ENCODE measurements at regions not wholly inside any gene's neighbourhood (a gene's known extent, or its start where the extent isn't known, plus 50 kb on each side); places are given as distances from the start of the nearest gene placed in this dataset.

DNA sequence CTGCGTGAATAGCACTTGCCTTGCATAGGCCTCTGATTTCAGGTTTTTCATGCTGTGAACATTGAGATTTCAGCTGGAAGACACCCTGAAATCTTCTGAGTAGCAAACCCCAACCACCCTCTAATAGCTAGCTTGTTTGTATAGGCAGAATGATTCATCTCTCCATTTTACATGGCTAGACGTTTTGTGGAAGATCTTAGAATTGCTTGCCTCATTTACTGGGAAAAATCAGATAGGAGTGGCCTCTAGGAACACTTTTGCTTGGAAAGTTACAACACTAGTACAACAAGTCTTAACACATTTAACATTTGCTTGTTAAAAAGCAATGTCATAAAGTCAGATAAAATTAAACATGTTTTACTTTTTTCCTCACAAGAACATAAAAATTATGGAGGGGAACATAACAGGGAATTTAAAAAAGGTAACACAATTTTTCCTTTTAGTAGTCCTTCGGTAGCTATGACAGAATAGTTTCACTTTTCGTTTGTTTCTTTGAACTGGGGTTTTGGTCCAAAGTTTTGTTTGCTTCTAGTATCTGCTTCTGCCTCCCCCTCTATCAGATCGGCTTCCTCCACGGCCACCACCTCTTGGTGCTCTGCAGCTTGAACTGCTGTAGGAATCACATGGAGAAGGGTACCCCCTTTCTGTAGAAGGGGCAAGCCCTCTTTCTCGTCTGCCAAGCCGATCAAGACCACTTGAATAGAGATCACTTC lies 102.2 kb upstream of the PTCHD4 start:
- H3K4me3 ChIP-seq (ENCODE audit: insufficient read depth, low read length, poor library complexity, severe bottlenecking) = no peak overlapping the region
- no peaks in the 10 kb centered on the region for H4K20me1 ChIP-seq (ENCODE audit: low read depth, low read length)
- no peak overlapping the region for H3K27ac ChIP-seq (ENCODE audit: low read depth, low read length)
- H3K9me3 ChIP-seq (ENCODE audit: insufficient read depth, low read length) = no peaks in the 10 kb centered on the region
- no peak overlapping the region for H3K4me2 ChIP-seq (ENCODE audit: low read depth, low read length, poor library complexity, severe bottlenecking)
- H3F3A ChIP-seq (ENCODE audit: insufficient read depth) = no peaks in the 10 kb centered on the region
- no peak overlapping the region for H2AFZ ChIP-seq (ENCODE audit: low read depth, low read length, severe bottlenecking)
- no peaks in the 10 kb centered on the region for H3K36me3 ChIP-seq (ENCODE audit: low read length)
- no peak overlapping the region for H3K9ac ChIP-seq (ENCODE audit: low read length)
- no peak for TF ChIP-seq EZH2phosphoT487 (conservative IDR thresholded peaks at IDR 0.05; ENCODE audit: low read length)
- TF ChIP-seq, protein P1, sequence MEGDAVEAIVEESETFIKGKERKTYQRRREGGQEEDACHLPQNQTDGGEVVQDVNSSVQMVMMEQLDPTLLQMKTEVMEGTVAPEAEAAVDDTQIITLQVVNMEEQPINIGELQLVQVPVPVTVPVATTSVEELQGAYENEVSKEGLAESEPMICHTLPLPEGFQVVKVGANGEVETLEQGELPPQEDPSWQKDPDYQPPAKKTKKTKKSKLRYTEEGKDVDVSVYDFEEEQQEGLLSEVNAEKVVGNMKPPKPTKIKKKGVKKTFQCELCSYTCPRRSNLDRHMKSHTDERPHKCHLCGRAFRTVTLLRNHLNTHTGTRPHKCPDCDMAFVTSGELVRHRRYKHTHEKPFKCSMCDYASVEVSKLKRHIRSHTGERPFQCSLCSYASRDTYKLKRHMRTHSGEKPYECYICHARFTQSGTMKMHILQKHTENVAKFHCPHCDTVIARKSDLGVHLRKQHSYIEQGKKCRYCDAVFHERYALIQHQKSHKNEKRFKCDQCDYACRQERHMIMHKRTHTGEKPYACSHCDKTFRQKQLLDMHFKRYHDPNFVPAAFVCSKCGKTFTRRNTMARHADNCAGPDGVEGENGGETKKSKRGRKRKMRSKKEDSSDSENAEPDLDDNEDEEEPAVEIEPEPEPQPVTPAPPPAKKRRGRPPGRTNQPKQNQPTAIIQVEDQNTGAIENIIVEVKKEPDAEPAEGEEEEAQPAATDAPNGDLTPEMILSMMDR (IDR thresholded peaks at IDR 0.05; ENCODE audit: insufficient read depth, low read length, poor library complexity, severe bottlenecking) = no peak
- H3K27me3 ChIP-seq (ENCODE audit: low read length) = no peaks in the 10 kb centered on the region
- H3K9me2 ChIP-seq (replicated peaks; ENCODE audit: insufficient read depth, low read length) = no peaks in the 10 kb centered on the region
- H3K79me2 ChIP-seq (ENCODE audit: insufficient read depth, low read length) = no peaks in the 10 kb centered on the region

DNA sequence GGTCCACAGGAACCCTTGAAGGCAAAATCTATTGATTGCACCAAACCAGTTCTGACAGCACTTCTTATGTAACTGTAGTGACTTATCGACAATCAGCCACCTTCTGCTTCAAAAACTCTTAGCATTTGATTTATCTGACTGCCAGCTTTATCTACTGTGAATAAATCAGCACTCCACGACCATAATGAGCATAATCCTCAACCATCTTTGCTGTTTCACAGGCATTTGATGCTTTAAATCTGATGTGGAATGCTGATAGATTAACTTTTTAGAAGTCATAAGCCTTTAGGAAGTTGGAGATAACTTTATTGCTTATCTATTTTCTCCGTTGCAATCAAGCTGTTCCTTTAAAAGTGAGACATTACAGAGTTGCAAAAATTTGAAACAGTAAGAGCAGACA lies 101.5 kb upstream of the PTCHD4 start:
- TF ChIP-seq, protein P1 (IDR thresholded peaks at IDR 0.05; ENCODE audit: insufficient read depth, low read length, poor library complexity, severe bottlenecking) = no peak
- TF ChIP-seq EZH2phosphoT487 (conservative IDR thresholded peaks at IDR 0.05; ENCODE audit: low read length) = no peak
- Histone ChIP-seq H2AFZ (ENCODE audit: low read depth, low read length, severe bottlenecking) (no peak overlapping the region), H3K9me2 (replicated peaks; ENCODE audit: insufficient read depth, low read length) (no peaks in the 10 kb centered on the region), H3K4me3 (ENCODE audit: insufficient read depth, low read length, poor library complexity, severe bottlenecking) (no peak overlapping the region), H3K36me3 (ENCODE audit: low read length) (no peaks in the 10 kb centered on the region), H3K9me3 (ENCODE audit: insufficient read depth, low read length) (no peaks in the 10 kb centered on the region), H4K20me1 (ENCODE audit: low read depth, low read length) (no peaks in the 10 kb centered on the region), H3K9ac (ENCODE audit: low read length) (no peak overlapping the region), H3K27ac (ENCODE audit: low read depth, low read length) (no peak overlapping the region), H3F3A (ENCODE audit: insufficient read depth) (no peaks in the 10 kb centered on the region), H3K27me3 (ENCODE audit: low read length) (no peaks in the 10 kb centered on the region), H3K4me2 (ENCODE audit: low read depth, low read length, poor library complexity, severe bottlenecking) (no peak overlapping the region), H3K79me2 (ENCODE audit: insufficient read depth, low read length) (no peaks in the 10 kb centered on the region)

DNA sequence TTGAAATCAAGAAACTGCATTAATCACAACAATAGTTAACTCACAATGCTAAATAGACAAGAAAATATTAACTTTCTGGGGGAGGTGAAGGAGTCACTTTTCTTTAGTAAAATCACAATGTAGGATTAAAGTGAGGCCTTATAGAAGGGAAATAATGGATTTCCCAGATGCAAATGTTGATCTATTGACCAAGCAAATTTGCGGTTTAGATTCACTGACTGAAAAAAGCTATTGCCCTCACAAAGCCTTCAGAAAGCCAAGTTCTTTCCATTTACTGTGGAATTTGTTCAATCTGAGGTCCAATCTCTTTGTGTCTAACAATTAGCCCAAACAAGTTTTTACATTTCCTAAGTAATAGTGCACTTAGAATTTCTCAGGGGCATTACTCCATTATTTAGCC lies 95.1 kb upstream of the PTCHD4 start:
- Histone ChIP-seq H3F3A (ENCODE audit: insufficient read depth) (no peaks in the 10 kb centered on the region), H3K4me3 (ENCODE audit: insufficient read depth, low read length, poor library complexity, severe bottlenecking) (no peak overlapping the region), H3K79me2 (ENCODE audit: insufficient read depth, low read length) (no peaks in the 10 kb centered on the region), H2AFZ (ENCODE audit: low read depth, low read length, severe bottlenecking) (no peak overlapping the region), H3K9ac (ENCODE audit: low read length) (no peak overlapping the region), H3K9me2 (replicated peaks; ENCODE audit: insufficient read depth, low read length) (no peaks in the 10 kb centered on the region), H3K4me2 (ENCODE audit: low read depth, low read length, poor library complexity, severe bottlenecking) (no peak overlapping the region), H4K20me1 (ENCODE audit: low read depth, low read length) (no peaks in the 10 kb centered on the region), H3K9me3 (ENCODE audit: insufficient read depth, low read length) (no peaks in the 10 kb centered on the region), H3K36me3 (ENCODE audit: low read length) (no peaks in the 10 kb centered on the region), H3K27me3 (ENCODE audit: low read length) (no peaks in the 10 kb centered on the region), H3K27ac (ENCODE audit: low read depth, low read length) (no peak overlapping the region)
- no peak for TF ChIP-seq EZH2phosphoT487 (conservative IDR thresholded peaks at IDR 0.05; ENCODE audit: low read length)
- TF ChIP-seq, protein P1 (IDR thresholded peaks at IDR 0.05; ENCODE audit: insufficient read depth, low read length, poor library complexity, severe bottlenecking) = no peak
